C1 segment of cervical spinal cord (tissue), 14 donors: ENCODE measurements at regions not wholly inside any gene's neighbourhood (a gene's known extent, or its start where the extent isn't known, plus 50 kb on each side); places are given as distances from the start of the nearest gene placed in this dataset.

ENCODE experiments used
- DNase-seq, 14 donors: peaks; one replicate each; lab custom pipeline; 2025; lab: John Stamatoyannopoulos, UW

DNA sequence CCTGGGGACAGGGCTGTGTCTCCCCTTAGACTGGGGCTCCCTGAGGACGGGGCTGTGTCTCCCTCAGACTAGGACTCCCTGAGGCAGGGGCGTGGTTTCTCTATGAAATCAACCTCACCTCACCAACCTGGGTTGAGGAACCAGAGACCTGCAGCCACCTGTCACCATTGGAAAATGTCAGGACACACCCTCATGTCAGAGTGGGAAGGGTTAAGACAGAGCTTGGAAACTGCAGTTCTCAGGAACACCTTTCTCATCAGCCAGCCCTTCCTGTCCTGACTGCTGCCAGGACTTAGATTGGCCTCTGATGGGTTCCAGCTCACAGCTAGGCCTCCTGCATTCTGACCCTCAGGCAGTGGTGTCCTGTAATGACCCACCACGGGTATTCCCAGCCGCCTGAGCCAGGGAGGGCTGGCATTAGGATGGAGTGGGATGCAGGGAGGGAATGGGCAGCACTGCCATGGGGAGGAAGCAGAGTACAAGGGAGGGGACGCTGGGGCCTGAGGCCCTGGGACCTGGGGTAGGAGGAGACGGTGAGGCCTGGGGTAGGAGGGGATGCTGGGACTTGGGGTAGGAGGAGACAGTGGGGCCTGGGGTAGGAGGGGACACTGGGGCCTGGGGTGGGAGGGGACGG lies 76.3 kb downstream of the MRPL14 start:
- DNase-seq = no peak

DNA sequence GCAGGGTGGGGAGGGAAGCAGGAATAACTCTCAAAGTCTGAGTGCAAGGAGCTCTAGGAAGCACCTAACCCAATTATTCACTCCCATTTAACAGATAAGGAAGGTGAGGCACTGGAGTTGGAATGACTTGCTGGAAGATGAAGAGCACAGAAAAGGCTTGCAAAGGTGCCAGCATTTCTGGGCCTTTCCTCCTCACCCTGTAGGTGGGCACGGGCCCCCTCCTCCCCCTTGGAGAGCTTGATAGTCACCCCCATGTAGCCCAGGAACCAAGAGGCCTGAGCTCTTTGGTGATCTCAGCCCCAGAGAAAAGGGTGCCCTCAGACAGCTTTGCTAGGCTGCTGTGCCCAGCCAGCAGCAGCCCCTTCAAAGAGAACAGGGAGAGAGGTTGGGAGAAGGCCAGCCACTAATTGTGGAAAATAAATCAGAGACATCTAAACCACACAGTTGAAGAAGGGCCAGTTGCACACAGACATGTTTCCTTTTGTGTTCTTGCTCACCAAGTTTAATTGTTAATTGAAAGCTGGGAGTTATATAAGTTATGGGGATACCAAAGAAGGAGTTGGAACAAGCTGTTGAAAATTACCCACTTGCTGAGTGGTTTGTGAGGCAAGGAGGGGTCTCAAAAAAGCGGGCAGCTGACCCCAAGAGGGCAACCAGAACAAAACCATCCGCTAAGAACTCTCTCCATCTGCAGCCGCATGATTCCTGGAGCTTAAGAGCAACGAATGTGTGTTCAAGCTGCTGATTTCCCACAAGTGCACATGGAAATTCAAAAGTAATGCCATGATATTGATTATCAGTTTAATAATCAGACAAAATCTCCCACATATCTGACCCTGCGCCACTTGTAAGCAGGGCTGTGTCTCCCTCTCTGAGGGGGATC lies 77.0 kb downstream of the MRPL14 start:
- DNase-seq = no peak

DNA sequence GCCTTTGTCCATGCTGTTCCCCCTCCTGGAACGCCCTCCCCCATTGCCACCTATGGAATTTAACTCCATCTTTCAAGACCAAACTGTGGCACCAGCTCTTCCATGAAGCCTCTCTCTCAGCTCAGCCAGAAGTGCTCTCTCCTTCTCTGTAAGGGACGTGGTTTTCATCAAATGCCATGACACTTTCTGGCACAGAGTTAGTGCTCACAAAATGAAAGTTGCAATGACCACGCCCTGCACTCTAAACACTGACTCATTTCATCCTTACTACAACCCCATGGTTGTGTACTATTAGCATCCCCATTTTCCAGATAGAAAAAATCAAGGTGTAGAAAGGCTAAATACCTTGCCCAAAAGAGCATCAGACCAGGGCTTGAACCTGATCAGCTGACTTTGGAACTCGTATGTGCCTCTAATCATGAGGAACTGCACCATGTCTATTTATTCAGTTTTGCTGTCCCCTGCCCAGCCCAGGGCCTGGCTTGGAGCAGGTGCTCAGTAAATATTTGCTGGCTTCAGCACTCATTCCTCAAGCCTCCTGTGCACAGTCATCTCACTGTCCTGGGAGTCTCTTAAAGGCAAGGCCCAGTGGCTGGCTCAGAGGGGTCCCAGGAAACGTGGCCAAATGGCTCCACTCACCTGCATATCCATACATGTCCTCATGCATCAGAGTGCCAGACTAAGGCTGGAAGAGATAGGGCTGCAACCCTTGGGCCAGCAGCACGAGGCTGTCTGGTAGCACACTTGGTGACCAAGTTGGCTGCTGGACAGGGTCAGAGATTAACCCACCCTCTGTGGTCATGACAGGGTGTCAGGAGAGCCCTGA lies 77.9 kb downstream of the MRPL14 start:
- no peak for DNase-seq

DNA sequence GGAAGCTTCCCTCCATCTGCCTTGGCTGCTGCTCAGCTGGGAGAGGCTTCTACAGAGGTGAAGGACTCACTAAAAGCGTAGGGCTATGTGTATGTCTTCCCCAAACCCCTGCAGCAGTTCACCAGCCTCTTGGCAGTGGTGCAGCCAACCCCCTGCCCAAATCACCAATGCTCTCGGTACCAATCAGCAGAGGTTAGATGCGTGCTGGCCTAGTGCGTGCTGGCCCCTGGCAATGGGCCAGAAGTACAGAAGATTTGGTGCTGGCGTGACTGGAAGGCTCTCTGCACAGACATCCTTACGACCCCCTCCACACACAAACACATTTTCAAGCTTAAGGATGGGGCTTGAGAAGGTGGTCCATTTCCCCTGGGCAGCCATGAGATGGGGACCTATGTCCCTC lies 79.0 kb downstream of the MRPL14 start:
- no peak for DNase-seq

DNA sequence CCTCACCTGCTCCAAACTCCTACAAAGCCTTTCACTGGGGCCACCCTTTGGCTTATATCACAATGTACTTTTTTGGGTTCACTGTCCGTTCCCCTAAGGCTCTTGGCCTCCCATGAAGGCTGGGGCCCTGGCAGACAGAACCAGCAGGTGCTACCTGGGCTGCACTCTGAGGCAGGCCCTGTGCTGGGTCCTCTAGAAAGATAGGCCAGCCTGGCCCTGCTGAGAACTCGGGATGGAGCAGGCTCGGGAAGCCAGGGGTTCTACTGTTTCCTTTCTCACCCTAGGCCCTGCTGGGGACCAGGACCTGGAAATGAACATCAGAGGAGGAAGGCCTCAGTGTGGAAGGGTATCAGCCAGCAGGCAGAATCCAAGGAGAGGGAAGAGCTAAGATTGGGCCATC lies 79.5 kb downstream of the MRPL14 start:
- DNase-seq = no peak

DNA sequence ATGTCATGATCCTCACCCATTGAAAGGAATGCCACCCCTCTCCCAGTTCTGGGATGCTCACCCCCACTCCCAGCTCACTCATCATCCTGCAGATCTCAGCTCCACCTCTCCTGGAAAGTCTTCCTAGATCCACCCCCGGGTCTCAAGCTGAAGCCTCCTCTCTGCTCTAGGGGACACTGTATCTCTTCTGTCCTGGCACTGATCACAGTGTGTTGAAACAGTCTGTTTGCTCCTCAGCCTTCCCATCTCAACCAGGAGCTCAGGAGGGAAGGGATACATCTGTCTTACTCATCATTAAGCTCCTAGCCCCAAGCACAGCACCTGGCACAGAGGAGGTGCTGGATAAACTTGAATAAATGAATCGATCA lies 80.1 kb downstream of the MRPL14 start:
- DNase-seq = no peak

DNA sequence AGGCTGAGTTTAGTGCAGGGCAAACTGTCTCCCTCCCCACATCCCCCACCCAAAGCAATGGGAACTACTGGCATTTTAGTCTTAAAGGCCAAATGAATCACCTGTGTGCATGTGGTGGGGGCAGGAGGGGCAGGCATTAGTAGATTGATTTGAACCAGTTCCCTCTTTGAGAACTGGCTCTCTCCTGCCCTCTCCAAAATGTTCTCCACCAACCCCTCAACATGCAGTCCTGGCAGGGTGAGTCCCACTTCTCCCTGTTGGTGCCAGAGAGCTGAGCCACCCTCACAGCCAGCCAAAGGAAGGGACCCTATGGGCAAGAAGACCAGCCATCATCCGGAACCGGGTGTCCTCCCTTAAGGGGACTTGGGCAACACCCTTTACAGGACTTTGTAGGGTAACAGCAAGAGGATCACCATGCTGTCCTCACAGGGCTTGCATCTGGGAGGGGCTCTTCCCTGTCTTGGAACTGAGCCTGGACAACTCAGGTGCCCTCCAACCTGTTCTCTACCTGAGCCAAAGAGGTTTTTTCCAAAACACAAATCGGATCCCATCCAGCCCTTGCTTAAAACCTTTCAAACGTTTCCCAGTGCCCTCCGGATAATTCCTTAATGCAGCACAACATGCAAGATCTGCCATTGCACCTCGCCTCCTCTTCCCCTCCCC lies 80.6 kb downstream of the MRPL14 start:
- DNase-seq = no peak

DNA sequence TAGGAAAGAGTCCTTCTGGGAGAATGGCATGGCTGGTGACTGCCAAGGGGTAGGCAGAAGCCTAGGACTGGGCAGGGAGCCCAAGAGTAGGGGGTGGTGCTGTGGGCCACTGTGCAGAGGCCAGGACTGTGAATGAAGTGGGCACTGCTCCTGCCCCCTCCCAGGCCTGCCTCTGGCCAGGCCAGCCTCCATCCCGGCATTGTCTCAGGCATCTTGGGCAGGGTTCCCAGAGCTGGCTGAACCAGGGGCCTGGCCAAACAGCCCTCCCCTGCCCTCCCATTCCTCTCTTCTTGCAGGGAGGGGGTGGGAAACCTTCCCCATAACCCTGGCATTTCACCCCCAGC lies 81.6 kb downstream of the MRPL14 start:
- DNase-seq = no peak

DNA sequence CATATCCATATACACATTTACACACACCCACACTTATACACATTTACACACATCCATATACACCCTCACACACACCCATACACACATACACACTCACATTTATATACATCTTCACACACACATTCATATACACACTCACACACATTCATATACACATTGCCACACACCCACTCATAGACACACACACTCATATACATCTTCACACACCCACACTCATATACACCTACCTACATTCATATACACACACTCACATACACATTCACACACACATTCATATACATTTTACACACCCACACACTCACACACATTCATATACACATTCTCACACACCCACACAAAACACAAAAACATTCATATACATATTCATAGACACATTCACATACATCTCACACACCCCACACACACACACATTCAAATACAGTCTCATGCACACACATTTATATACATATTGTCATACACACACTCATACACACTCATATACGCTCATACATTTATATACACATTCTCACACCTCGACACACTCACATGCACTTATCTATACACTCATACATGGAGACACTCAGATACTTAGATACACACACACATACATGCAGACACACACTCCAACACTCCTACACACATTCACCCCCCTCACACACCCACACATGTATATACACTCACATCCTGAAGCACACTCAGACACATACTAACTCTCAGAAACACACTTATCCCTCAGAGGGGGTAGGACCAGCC lies 82.1 kb downstream of the MRPL14 start:
- DNase-seq = no peak

DNA sequence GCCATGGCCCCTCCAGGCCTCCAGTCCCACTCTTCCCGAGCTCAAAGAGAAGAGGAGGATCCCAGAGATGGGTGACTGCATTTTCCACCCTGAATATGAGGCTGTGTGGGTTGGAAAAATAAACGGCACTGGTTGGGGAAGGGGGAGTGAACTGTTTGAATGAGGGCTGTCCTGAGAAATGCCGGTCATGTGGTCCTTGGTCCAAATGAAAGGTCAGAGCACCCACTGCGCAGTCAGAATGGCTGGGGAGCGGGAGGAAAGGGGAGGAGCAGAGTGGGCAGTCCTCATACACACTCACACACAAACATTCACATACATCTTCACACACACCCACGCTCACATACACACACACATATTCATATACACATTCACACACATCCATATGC lies 83.1 kb downstream of the MRPL14 start:
- no peak for DNase-seq

DNA sequence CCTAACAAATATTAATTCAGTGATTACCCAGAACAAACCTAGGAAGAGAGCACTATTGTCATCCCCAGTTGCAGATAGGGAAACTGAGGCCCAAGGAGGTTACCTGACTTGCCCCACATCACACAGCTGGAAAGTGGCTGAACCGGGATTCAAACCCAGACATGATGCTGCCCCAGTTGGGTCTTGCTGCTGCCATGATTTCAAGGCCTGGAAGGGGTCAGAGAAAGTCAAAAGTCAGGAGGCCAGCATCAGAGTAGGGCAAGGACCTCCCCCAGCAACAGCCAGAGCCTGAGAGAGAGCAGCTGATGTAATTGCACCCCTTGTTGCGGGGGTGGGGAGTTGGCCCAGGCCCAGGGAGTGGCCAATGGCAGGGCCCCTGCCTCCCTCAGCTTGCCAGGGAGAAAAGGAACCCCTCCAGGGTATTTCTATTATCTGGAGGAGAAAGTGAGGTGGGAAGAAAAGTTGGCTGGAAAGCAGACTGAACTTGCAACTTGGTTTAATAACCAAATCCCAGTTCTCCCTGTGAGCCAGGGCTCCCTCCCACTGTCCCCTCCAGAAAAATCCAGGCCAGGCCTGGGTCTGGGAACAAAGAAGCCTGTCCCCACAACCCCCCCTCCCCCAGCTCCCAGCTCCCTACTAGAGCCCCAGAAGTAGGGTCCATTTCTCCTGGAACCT lies 83.6 kb downstream of the MRPL14 start:
- DNase-seq = no peak

DNA sequence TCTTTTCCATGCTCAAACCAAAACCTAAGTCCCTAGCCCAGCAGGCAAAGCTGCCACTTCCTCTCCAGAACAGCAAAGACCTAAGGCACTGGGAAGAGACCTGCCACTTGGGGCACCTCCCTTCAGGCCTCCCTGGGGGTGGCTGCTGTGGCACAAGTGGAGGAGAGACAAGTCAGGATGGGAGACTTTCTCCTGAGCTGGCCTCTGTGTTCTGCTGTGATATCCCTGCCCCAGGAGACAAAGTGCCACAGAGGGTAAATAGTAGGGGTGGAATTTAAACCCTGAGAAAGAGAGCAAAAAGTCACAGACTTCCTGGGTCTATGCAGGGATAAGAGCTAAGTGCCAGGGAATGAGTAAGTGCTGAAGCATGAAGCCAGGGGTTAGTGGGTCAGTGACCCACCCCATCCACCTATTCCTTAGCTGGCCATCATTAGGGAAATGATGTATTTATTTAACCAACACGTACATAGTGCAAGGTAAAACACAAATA lies 84.2 kb downstream of the MRPL14 start:
- no peak for DNase-seq

DNA sequence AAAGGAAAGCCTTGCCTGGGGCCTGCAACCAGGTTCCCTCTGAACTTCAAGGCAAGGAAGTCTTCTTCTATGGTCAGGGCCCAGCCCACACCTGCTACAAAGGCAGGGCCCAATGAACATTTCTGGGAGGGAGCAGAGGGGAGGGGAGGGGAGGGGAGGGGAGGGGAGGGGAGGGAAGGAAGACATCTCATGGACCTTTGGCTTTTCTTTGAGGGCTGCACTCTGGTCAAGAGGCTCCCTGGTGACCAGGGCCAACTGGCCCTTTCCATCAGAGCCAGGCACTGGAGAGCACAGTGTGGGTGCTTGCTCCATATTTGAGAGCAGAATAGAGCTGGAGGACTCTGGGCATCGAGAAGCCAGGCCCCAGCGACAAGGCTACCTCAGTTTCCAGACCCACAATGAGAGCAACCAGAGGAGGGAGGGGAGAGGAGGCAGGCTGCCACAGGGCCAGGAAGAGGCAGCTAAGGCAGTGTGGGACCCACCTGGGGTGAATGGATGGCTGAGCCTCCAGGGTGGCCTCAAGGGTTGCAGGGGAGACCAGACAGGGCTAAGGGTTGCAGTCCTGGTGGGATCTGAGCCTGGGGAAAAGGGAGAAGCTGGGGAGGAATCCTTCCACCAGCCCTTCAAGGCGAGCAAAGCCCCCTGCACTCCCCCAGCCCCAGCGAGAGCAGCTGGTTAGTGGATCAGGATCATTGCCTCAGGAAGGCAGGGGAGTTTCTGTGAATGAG lies 84.8 kb downstream of the MRPL14 start:
- no peak for DNase-seq

DNA sequence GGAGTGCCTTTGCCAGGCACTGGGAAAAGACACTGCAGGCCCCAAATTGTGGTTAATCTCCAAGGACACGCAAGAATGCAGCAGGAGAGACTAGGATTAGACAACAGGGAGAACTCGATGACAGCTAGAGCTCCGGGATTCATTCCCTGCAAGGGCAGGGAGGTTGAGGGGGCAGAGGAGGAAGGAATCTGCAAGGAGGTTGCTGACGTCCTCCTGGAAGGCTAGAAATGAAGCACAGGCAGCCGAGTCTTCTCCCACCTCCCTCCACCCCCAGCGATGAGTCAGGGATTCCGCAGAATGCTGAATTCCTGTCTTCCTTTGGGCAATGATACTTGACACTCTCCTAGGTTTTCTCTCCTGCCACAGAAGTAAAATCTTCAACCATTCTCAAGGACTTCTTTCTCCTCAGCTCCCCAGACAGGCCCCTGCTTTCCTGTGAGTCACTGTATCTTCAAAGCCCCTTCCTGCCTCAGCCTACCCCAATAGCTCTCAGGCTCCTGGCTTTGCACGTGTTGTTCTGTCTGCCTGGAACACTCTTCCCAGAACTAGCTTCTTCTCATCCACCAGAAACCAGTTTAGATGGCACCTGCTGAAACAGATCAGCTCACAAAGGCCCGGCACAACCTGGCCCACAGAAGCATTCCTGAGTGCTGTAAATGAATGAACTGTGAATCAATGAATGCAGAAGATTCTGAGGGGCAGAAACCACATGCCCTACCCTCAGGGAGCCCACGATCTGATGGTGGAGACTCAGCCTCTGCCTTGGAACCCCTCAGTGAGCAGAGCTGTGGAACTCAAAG lies 85.6 kb downstream of the MRPL14 start:
- DNase-seq = no peak

DNA sequence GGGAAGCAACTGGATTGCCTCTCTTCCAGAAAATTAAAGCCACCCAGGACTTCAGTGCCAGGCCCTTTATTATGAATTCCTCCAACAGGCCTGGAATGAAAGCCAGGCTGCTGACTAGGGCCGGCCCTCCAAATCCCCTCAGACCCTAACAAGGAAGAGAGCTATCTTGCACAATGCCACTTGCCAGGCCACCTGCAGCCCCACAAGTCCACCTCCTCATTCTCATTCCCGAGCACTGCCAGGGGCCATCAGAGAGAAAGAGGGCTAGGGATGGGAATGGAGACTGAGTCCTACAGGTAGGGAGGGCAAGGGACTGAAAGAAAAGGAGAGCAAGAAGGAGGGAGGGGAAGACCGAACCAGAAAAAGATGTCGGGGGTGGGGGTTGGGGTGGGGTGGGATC lies 86.5 kb downstream of the MRPL14 start:
- no peak for DNase-seq

DNA sequence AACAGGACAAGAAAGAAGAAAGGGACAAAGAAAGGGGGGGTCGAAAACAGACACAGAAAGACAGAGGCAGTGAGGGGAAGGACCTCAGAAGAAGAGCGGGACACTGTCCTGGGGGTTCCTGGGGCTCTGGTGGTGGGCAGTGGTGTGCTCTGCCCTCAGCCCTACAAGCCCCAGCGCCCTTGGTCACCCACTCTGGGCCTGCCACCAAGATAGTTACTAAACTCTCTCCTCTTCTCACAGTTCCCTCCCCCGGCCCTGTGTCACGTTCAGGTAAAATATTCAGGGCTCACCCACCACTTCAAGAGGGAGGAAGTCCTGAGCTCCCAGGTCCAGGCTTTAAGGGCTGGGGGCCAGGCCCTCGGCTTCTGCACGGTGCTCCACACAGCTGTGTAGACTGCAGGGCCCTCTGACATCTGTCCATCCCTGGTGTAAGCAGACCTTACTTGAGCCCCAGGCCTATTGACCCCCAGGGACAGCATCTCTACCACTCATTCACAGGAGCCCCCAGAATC lies 87.4 kb downstream of the MRPL14 start:
- no peak for DNase-seq

DNA sequence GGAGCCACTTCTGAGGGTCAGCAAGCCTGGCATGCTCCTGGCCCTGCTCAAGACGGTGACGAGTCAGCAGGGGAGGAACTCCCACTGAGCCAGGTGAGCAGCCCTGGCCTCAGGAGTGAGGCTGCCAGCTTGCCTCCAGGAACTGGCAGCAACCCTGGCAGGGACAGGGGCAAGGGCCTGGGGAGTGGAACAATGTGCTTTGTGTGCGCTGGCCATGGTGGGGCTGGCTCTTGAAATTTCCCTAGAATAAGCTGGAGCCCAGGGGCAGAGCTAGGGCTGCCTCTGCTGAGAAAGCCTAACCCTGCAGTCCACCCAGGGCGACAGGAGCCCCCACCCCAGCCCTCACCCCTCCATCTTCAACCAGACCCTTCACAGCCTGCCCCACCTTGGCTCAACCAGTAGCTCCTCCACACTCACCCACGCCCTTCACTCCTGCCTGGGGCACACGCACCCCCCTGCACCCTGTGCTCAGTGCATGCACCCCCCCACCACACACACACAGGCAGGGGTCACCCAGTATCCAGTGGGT lies 88.0 kb downstream of the MRPL14 start:
- no peak for DNase-seq

DNA sequence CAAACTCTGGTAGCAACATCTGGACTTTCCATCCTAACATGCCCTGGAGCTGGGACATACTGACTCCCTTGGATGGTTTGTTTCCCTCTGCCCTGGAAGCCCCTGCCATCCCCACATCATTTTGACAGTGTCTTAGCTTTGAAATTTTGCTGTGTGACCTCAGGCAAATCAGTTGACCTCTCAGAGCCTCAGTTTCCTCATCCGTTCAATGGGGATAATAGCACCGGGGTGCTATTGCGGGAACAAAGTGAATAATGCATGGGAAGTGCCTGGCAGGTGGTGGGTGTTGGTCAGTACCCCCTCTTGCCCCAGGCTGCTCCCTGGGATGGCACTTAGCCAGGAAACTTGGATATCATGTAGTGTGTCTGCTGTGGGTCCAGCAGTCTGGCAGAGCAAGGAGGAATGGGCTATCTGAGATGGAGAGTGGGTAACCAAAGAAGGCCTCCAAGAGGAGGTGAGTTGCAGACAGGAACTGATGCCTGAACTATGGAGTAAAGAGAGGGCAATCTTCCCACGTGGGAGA lies 88.6 kb downstream of the MRPL14 start:
- DNase-seq = no peak
